ENCODE measurements at regions not wholly inside any gene's neighbourhood (a gene's known extent, or its start where the extent isn't known, plus 50 kb on each side); places are given as distances from the start of the nearest gene placed in this dataset.

- TF ChIP-seq ARNTL (CRISPR knock-in tag; IDR thresholded peaks at IDR 0.05; ENCODE audit: borderline replicate concordance, low read depth) (no peak), ZC3H10 (CRISPR knock-in tag; IDR thresholded peaks at IDR 0.05) (no peak), RARB (CRISPR knock-in tag; IDR thresholded peaks at IDR 0.05) (no peak), PATZ1 (CRISPR knock-in tag; IDR thresholded peaks at IDR 0.05; ENCODE audit: borderline replicate concordance) (no peak), ESRRG (CRISPR knock-in tag; IDR thresholded peaks at IDR 0.05) (no peak), CSDC2 (CRISPR knock-in tag; IDR thresholded peaks at IDR 0.05) (no peak), ISL1 (CRISPR knock-in tag; IDR thresholded peaks at IDR 0.05) (no peak), ZNF8 (CRISPR knock-in tag; IDR thresholded peaks at IDR 0.05) (no peak), TCF4 (CRISPR knock-in tag; IDR thresholded peaks at IDR 0.05; ENCODE audit: borderline replicate concordance) (no peak), TOX (CRISPR knock-in tag; IDR thresholded peaks at IDR 0.05; ENCODE audit: borderline replicate concordance) (no peak), BACH2 (CRISPR knock-in tag; IDR thresholded peaks at IDR 0.05; ENCODE audit: borderline replicate concordance) (no peak), GLIS3 (CRISPR knock-in tag; IDR thresholded peaks at IDR 0.05) (no peak)
- TF ChIP-seq, protein P1, sequence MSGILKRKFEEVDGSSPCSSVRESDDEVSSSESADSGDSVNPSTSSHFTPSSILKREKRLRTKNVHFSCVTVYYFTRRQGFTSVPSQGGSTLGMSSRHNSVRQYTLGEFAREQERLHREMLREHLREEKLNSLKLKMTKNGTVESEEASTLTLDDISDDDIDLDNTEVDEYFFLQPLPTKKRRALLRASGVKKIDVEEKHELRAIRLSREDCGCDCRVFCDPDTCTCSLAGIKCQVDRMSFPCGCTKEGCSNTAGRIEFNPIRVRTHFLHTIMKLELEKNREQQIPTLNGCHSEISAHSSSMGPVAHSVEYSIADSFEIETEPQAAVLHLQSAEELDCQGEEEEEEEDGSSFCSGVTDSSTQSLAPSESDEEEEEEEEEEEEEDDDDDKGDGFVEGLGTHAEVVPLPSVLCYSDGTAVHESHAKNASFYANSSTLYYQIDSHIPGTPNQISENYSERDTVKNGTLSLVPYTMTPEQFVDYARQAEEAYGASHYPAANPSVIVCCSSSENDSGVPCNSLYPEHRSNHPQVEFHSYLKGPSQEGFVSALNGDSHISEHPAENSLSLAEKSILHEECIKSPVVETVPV (CRISPR knock-in tag; IDR thresholded peaks at IDR 0.05): no peak
- TF ChIP-seq, protein P2, sequence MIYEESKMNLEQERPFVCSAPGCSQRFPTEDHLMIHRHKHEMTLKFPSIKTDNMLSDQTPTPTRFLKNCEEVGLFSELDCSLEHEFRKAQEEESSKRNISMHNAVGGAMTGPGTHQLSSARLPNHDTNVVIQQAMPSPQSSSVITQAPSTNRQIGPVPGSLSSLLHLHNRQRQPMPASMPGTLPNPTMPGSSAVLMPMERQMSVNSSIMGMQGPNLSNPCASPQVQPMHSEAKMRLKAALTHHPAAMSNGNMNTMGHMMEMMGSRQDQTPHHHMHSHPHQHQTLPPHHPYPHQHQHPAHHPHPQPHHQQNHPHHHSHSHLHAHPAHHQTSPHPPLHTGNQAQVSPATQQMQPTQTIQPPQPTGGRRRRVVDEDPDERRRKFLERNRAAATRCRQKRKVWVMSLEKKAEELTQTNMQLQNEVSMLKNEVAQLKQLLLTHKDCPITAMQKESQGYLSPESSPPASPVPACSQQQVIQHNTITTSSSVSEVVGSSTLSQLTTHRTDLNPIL (CRISPR knock-in tag; IDR thresholded peaks at IDR 0.05; ENCODE audit: low read depth): no peak
Measured at GRCh38 chr15:95742256-95742655, 588.2 kb upstream of the NR2F2 start.

Data from SK-N-SH treated with all-trans-retinoic acid at 6 μM for 48 hours (cell line).